Heart right ventricle (tissue), 16 donors: ENCODE measurements at regions not wholly inside any gene's neighbourhood (a gene's known extent, or its start where the extent isn't known, plus 50 kb on each side); places are given as distances from the start of the nearest gene placed in this dataset.
A peak's percentile ranks its signal among the peaks of the same experiment; 100 is the strongest.
"Not testable (repeated sequence)": the region's sequence is repeated elsewhere in the genome, so short reads cannot be mapped to it uniquely, and the experiment has no call there.

Experiments used
- ATAC-seq, 8 donors: fragments of 200-7000 bp; cut with Tn5 transposase; one replicate each; pipeline ENCODE4 v1.9.1; 2020; ENCODE audit warnings: mild to moderate bottlenecking in 8 of 8, moderate library complexity in 8 of 8, moderate number of reproducible peaks in 1 of 8
- DNase-seq, 2 donors: peaks; one replicate each; pipeline ENCODE4 v3.0.0-alpha.2; 2020
- H3K27ac ChIP-seq, 10 donors: fragments of 200-600 bp; sonication (generic) in 2 of 10; one replicate each; pipeline versions ENCODE4 v1.5.0 to v1.8.0; 2020 to 2022; ENCODE audit warnings: mild to moderate bottlenecking in 3 of 10
- H3K27me3 ChIP-seq, 7 donors: fragments of 200-600 bp; one replicate each; pipeline ENCODE4 v1.8.0; 2021 to 2022; ENCODE audit warnings: mild to moderate bottlenecking in 2 of 7
- H3K36me3 ChIP-seq, 9 donors: fragments of 200-600 bp; sonication (generic) in 1 of 9; one replicate each; pipeline versions ENCODE4 v1.5.0 to v1.8.0; 2020 to 2022; ENCODE audit warnings: mild to moderate bottlenecking in 2 of 9
- H3K4me1 ChIP-seq, 9 donors: fragments of 200-600 bp; sonication (generic) in 1 of 9; one replicate each; pipeline versions ENCODE4 v1.5.0 to v1.8.0; 2020 to 2022; ENCODE audit warnings: mild to moderate bottlenecking in 4 of 9
- H3K4me3 ChIP-seq, 10 donors: fragments of 200-600 bp; sonication (generic) in 2 of 10; one replicate each; pipeline versions ENCODE4 v1.5.0 to v1.8.0; 2020 to 2022; ENCODE audit warnings: mild to moderate bottlenecking in 7 of 10, moderate library complexity in 2 of 10
- H3K9me3 ChIP-seq, 11 donors: fragments of 200-600 bp in 10 of 11; sonication (generic) in 2 of 11; one replicate each; pipeline versions ENCODE4 v1.5.0 to v1.8.0; 2013 to 2022; ENCODE audit warnings: mild to moderate bottlenecking in 2 of 11, control low read depth in 1 of 11, moderate library complexity in 1 of 11
- WGBS, 2 donors: extraction: QIAGEN DNeasy Blood & Tissue Kit; methylation state at CpG; one replicate each; pipeline ENCODE4 v1.1.7; 2013; ENCODE audit warnings: inconsistent platforms in 1 of 2; 5-methylcytosine and 5-hydroxymethylcytosine counted together
- intact Hi-C, 10 donors: fragments of 100-400 bp; cut with DNase I; formaldehyde crosslinking; loops; one replicate each; pipeline versions ENCODE4 v1.11.1 to v1.14.2; 2022
- TF ChIP-seq, protein P1 (sequence below), 9 donors: fragments of 200-600 bp; sonication (generic) in 2 of 9; IDR thresholded peaks; one replicate each; pipeline versions ENCODE4 v1.5.0 to v1.8.0; 2021 to 2022; ENCODE audit warnings: antibody characterized with exemption in 9 of 9, mild to moderate bottlenecking in 5 of 9, moderate library complexity in 1 of 9
- donor health status: Arrhythmogenic right ventricular cardiomyopathy.
- donor health status: ischemic (EF 13 %, LVEDD 7.1; RV severe dilation, severe dysfunction).
- donor health status: healthy with polysubstance abuse.
- donor health status: DM: no; HTN: yes; CAD: no.
- donor health status: DM: no; HTN: no; CAD: no.
- donor health status: ischemic (EF 25% LVEDD 6.9; RV normal size, moderate dysfunction).
- donor health status: ischemic (EF 25% LVEDD 5.7; RV mildly dilated, moderate dysfunction).
- donor health status: healthy.
- donor health status: DM: yes; HTN: yes; CAD: no.
- donor health status: Ischemic cardiomyopathy.
- donor health status: ischemic (EF 35%, LVEDD 5.7; RV mildly dilated, moderate dysfunction).
- donor health status: nonischemic (EF 11% LVEDD 7.7; RV severe dilation, severe dysfunction).
- donor health status: DM: yes; HTN: yes; CAD: no.
- donor health status: PGD.
- donor health status: ischemic (EF 29% LVEDD 5.4; RV normal size, mild dysfunction).
- donor health status: nonischemic (EF 23%, LVEDD 6.1; RV moderate dilation, normal function).

DNA sequence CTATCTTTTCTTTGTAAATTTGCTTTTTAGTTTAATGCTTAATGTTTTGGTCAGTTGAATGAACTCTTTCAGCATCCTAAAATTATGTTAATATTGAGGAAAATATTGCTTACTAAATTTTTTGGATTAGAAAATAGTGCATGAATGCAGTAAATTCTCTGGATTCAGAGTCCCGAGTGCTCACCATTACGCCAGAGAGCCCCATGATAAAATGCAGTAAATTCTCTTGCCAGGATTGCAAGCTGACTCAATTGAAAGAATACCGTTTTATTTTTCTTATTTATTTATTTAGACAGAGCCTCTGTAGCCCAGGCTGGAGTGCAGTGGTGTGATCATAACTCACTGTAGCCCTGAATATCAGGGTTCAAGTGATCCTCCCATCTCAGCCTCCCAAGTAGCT is 60.9 kb upstream of the ENPEP start:
- Histone ChIP-seq H3K36me3 (no peaks in the 10 kb centered on the region), H3K9me3 (no peaks in the 10 kb centered on the region), H3K27ac (no peak overlapping the region), H3K4me3 (no peak overlapping the region), H3K27me3 (peaks cover 0 to 5% (median 0%) of the 10 kb centered on the region in 7 donors), H3K4me1 (peaks cover 0 to 6% (median 0%) of the 10 kb centered on the region in 9 donors)
- WGBS, 2 donors, result 72 to 73% methylated on average over 3 of the region's 3 CpGs
- no peak for DNase-seq
- no peak for ATAC-seq
- intact Hi-C loops, result no loop called here
- TF ChIP-seq, protein P1, sequence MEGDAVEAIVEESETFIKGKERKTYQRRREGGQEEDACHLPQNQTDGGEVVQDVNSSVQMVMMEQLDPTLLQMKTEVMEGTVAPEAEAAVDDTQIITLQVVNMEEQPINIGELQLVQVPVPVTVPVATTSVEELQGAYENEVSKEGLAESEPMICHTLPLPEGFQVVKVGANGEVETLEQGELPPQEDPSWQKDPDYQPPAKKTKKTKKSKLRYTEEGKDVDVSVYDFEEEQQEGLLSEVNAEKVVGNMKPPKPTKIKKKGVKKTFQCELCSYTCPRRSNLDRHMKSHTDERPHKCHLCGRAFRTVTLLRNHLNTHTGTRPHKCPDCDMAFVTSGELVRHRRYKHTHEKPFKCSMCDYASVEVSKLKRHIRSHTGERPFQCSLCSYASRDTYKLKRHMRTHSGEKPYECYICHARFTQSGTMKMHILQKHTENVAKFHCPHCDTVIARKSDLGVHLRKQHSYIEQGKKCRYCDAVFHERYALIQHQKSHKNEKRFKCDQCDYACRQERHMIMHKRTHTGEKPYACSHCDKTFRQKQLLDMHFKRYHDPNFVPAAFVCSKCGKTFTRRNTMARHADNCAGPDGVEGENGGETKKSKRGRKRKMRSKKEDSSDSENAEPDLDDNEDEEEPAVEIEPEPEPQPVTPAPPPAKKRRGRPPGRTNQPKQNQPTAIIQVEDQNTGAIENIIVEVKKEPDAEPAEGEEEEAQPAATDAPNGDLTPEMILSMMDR (IDR thresholded peaks at IDR 0.05), result no peak

DNA sequence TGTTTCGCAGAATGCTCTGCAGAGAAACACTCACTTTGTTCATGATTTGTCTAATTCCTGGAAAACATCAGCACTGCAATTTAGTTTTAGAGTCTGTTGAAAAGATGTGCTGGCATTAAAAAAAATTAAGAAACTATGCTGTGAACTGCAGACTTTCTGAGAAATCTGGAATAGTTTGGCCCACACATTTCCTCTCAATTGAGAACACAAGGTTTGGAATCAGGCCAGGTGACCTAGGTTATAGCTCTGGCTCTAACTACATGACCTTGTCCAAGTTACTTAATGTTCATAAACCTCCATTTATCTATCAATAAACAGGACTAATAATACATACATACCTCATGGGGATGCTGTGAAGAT is 61.4 kb upstream of the ENPEP start:
- DNase-seq, result no peak
- WGBS, 2 donors, result 32 to 78% methylated on average over 1 of the region's 1 CpG
- no peak overlapping the region for H3K4me3 ChIP-seq
- intact Hi-C loops, result no loop called here
- ATAC-seq, result peak in 2 of 8 donors; percentile 27 to 29
- no peak overlapping the region for H3K27ac ChIP-seq
- TF ChIP-seq, protein P1 (IDR thresholded peaks at IDR 0.05), result no peak
- peaks cover 0 to 5% (median 0%) of the 10 kb centered on the region in 7 donors for H3K27me3 ChIP-seq
- peaks cover 0 to 6% (median 0%) of the 10 kb centered on the region in 9 donors for H3K4me1 ChIP-seq
- H3K36me3 ChIP-seq, result no peaks in the 10 kb centered on the region
- H3K9me3 ChIP-seq, result no peaks in the 10 kb centered on the region

DNA sequence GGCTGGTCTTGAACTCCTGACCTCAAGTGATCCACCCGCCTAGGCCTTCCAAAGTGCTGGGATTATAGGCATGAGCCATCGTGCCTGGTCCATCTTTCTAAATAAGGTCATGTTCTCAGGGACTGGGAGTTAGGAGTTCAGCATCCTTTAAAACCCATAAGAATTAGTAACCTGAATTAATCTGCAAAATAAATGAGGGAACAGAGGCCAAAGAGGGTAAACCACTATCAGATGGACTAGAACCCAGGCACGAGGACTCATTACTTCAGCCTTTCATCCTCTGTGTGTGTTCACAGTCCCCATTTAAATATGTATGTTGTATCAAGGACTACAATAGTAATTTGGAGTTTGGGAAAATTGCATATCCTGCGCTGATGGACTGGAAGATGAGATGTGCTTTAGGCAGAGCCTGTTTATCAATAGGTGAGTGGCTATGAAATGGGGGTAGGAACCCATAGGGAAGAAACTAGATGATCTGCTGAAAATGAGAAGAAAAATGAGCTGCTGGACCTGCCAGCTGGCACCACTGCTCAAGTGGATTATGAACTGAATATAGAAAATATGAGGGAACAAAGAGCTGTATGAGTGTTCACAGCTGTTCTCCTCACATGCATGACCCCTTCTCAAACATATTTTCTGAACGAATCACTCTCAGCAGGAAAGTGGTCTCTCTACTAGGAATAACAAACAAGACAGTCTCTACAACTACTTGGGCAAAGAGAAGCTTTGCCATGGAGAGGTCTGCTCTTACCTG is 62.0 kb upstream of the ENPEP start:
- H3K36me3 ChIP-seq, H3K4me1 ChIP-seq, DNase-seq, H3K27me3 ChIP-seq, intact Hi-C loops, H3K9me3 ChIP-seq, H3K4me3 ChIP-seq: not testable (repeated sequence)
- 62 to 63% methylated on average over 5 of the region's 5 CpGs for WGBS, 2 donors
- H3K27ac ChIP-seq, result peak overlapping the region in 1 of 10 donors; percentile 2
- peak in 3 of 8 donors; percentile 12 to 38 (median 25) for ATAC-seq

DNA sequence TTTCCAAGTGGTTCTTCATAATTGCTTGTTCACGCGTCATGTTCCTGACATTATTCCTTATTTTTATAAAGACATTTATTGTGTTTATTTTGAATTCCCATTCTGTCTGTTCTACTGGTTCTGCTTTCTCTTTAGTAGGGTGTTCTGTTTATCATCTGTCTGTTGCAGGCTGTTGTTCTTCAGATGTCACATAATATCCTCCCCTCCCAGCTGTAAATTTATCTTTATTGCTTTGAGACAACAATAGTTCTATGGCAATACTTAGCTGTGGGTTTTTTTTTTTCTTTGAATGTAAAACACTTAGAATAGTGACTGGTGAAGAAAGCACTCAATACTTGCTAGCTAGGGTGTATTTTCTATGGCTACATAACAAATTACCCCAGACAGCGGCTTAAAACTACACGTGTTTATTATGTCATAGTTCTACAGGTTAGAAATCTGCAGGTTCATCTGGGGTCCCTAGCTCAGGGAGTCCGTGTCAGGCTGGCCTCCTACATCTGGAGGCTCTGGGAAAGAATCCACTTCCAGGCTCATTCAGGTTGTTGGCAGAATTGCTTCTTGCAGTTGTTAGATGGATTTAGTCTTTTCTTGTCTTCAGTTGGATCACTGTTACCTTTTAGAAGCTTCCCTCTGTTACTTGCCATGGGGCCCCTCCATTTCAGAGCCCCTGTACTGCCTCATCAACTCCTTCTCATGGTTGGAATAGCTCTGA is 63.4 kb upstream of the ENPEP start:
- Histone ChIP-seq H3K9me3 (no peaks in the 10 kb centered on the region), H3K4me1 (peaks cover 0 to 6% (median 0%) of the 10 kb centered on the region in 9 donors), H3K27me3 (peaks cover 0 to 5% (median 0%) of the 10 kb centered on the region in 7 donors), H3K4me3 (no peak overlapping the region), H3K27ac (no peak overlapping the region), H3K36me3 (no peaks in the 10 kb centered on the region)
- ATAC-seq, result no peak
- intact Hi-C loops, result no loop called here
- DNase-seq, result no peak
- 77 to 80% methylated on average over 5 of the region's 5 CpGs for WGBS, 2 donors
- TF ChIP-seq, protein P1 (IDR thresholded peaks at IDR 0.05), result no peak
